Neuron (in vitro differentiated cells): ENCODE measurements at regions not wholly inside any gene's neighbourhood (a gene's known extent, or its start where the extent isn't known, plus 50 kb on each side); places are given as distances from the start of the nearest gene placed in this dataset.
"Not testable (repeated sequence)": the region's sequence is repeated elsewhere in the genome, so short reads cannot be mapped to it uniquely, and the experiment has no call there.

Experiments
- H2AFZ ChIP-seq: one replicate; pipeline ENCODE4 v1.6.1; 2013; ENCODE audit warnings: low read depth, mild to moderate bottlenecking, inconsistent platforms, low read length, moderate library complexity
- H3K27me3 ChIP-seq: one replicate; pipeline ENCODE4 v1.6.1; 2013; ENCODE audit warnings: low read length; ENCODE audit not compliant: insufficient read depth
- H3K36me3 ChIP-seq: one replicate; pipeline ENCODE4 v1.6.1; 2013; ENCODE audit warnings: low read length; ENCODE audit not compliant: insufficient read depth
- H3K4me1 ChIP-seq: one replicate; pipeline ENCODE4 v1.6.1; 2013; ENCODE audit warnings: low read length; ENCODE audit not compliant: insufficient read depth
- H3K4me3 ChIP-seq: 2 replicates; pipeline ENCODE4 v1.5.1; 2013; ENCODE audit warnings: mild to moderate bottlenecking, low read length, moderate library complexity
- H3K9me3 ChIP-seq: one replicate; pipeline ENCODE4 v1.6.1; 2013; ENCODE audit warnings: low read length

DNA sequence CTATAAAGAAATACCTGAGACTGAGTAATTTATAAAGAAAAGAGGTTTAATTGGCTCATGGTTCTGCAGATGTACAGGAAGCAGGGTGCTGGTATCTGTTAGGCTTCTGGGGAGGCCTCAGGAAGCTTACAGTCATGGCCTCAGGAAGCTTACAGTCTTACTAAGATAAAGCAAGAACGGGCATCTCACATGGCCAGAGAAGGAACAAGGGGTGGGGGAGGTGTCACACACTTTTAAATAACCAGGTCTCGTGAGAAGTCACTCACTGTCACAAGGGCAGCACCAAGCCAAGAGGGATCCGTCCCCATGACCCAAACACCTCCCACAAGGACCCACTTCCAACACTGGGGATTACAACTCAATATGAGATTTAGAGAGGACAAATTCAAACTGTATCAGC, 192.8 kb upstream of the B3GAT1 start:
- no peaks in the 10 kb centered on the region for H3K27me3 ChIP-seq
- H3K36me3 ChIP-seq = no peaks in the 10 kb centered on the region
- H3K4me3 ChIP-seq = no peak overlapping the region
- no peaks in the 10 kb centered on the region for H3K4me1 ChIP-seq
- no peaks in the 10 kb centered on the region for H3K9me3 ChIP-seq
- no peak overlapping the region for H2AFZ ChIP-seq

DNA sequence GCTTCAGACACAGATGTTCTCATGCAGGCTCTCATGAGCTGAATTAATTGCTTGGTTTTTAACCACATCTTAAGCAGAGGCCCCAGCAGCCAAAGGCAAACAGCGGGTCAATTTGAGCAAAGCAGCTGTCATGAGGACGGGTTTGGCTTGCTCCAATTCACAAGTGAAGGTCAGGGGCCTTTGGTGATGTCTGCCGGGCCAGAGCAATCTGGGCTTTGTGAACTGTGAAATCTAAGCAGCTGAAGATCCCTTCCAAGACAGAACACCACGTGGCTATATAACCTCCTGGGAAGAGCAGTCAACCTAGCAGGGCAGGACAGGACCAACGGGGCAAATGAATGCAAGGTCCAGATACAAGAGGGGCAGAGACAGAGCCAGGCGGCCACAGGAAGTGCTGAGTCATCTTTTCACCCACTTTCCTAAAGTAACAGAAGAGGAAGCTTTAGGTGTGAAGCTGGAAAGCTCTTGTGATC, 187.3 kb upstream of the B3GAT1 start:
- H3K4me3 ChIP-seq = no peak overlapping the region
- H2AFZ ChIP-seq = no peak overlapping the region
- H3K36me3 ChIP-seq = no peaks in the 10 kb centered on the region
- H3K27me3 ChIP-seq = peaks cover 7% of the 10 kb centered on the region
- peaks cover 4% of the 10 kb centered on the region for H3K4me1 ChIP-seq
- no peaks in the 10 kb centered on the region for H3K9me3 ChIP-seq

DNA sequence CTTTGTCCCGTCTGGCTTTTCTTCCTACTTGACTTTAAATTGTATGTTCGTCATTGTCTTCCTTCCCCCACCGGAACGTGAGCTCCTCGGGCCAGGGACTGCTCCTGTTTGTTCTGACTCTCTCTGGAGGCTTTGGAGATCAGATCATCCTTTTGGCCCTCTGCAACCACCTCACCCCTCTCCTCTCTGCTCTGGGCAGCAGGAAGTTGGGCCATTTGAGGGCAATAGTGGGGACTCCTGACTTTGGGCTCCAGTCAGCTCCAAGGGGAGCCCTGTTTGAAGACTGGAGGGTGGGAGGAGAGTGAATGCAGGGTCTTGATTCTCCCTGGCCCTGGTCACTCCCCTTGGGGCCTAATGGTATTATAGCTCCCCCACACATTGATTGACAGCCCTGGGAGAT, 186.3 kb upstream of the B3GAT1 start:
- no peaks in the 10 kb centered on the region for H3K9me3 ChIP-seq
- no peak overlapping the region for H2AFZ ChIP-seq
- no peak overlapping the region for H3K4me3 ChIP-seq
- H3K27me3 ChIP-seq = peaks cover 7% of the 10 kb centered on the region
- H3K4me1 ChIP-seq = peaks cover 4% of the 10 kb centered on the region
- H3K36me3 ChIP-seq = no peaks in the 10 kb centered on the region

DNA sequence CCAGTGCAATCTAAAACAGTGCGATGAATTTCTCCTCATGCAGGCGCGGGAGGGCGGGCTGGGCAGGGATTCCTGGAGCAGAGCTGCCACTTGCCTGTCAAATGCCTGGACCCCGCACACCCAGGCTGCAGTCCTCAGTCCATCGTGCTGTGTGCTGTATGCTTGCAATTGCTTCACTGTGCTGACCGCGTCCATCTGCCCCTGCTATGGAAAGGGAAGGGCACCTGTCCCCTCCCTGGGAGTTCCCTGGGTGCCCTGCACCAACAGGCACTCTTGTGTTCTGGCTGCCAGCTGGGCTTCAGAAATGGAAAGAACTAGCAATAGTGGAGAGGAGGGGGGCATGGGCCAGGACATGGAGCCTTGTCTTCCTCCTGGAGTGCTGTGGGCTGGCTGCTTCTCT, 185.4 kb upstream of the B3GAT1 start:
- H3K27me3 ChIP-seq = peaks cover 7% of the 10 kb centered on the region
- no peak overlapping the region for H3K4me3 ChIP-seq
- H3K4me1 ChIP-seq = peaks cover 4% of the 10 kb centered on the region
- no peaks in the 10 kb centered on the region for H3K9me3 ChIP-seq
- no peaks in the 10 kb centered on the region for H3K36me3 ChIP-seq
- H2AFZ ChIP-seq = no peak overlapping the region

DNA sequence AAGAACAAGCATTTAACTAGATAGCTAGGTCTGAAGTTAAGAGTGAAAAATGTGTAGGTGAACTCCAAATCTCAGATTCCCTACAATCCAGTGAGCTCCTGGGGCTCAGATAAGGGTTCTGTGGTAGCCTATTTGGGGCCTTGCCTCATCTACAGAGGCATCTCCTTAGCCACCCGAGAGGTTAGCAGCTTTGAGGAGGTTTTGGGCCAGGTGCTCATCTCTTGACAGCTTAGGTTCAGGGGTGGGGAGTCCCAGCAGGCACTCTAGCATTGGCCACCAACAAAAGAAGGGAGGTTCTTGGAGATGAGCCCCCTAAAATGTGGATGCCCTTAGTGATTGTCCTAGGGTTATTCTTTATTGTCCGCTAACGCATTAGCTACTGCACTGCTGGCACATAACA, 184.4 kb upstream of the B3GAT1 start:
- peaks cover 4% of the 10 kb centered on the region for H3K4me1 ChIP-seq
- no peaks in the 10 kb centered on the region for H3K9me3 ChIP-seq
- no peaks in the 10 kb centered on the region for H3K36me3 ChIP-seq
- H3K27me3 ChIP-seq = peaks cover 7% of the 10 kb centered on the region
- H2AFZ ChIP-seq = no peak overlapping the region
- no peak overlapping the region for H3K4me3 ChIP-seq

DNA sequence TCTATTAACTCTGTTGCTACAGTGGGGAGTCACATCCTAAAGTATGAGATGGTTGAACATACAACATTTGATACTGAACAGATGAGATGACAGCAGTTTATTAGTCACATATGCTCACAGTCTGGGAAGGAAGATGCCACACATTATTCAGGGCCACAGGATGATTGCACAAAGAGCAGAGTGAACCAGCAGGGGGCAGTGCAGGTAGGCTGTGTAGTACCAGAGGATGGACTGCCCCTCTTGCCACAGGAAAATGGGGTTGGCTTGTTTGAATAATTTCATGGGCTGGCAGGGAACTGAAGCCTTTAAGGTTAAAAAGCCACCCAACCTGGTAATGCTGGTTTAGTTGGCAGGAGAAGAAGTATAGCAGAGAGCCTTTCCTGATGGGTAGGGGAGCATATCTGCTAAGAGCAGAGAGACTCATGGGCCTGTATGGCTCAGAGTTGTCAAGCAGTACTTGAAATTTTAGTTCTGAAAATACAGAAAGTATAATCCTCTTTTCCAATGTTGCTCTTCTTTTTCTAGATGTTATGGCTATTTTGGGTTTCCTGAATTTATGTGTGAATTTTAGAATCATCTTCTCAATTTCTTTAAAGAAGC, 180.4 kb upstream of the B3GAT1 start:
- no peaks in the 10 kb centered on the region for H3K9me3 ChIP-seq
- H3K36me3 ChIP-seq = no peaks in the 10 kb centered on the region

DNA sequence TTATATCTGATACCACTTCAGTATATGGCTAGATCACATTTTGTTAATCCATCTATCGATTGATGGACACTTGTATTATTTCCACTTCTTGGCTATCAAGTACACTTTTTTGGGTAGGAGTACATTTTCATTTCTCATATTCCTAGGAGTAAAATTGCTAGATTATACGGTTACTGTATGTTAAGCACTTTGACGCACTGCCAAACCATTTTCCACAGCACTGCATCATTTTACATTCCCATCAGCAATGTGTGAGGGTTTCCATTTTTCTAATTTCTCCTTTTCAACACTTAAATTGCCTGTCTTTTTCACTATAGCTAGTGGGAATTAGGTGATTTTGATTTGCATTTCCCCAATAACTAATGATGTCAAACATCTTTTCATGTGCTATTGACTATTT, 179.3 kb upstream of the B3GAT1 start:
- Histone ChIP-seq H3K9me3 (no peaks in the 10 kb centered on the region), H3K27me3 (peaks cover 4% of the 10 kb centered on the region), H3K4me1 (no peaks in the 10 kb centered on the region)

More for the DNA sequence above, 180.4 kb upstream of the B3GAT1 start:
- H2AFZ ChIP-seq = no peak overlapping the region
- no peak overlapping the region for H3K4me3 ChIP-seq
- H3K27me3 ChIP-seq = peaks cover 5% of the 10 kb centered on the region
- no peaks in the 10 kb centered on the region for H3K4me1 ChIP-seq

DNA sequence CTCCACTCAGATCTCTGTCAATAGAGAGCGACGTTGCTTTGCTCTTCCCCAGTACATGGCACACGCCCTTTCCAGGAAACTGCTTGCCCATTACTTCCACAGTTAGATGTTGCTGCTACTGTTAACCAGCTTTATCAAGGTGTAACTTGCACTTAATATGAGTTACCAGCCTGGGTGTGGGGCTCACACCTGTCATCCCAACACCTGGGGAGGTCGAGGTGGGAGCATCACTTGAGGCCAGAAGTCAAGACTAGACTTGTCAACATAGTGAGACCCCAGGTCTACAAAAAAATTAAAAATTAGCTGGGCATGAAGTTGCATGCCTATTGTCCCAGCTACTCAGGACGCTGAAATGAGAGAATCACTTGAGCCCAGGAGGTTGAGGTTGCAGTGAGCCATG, 177.1 kb upstream of the B3GAT1 start:
- Histone ChIP-seq H3K36me3 (no peaks in the 10 kb centered on the region), H3K9me3 (no peaks in the 10 kb centered on the region), H3K27me3 (peaks cover 3% of the 10 kb centered on the region)

More for the DNA sequence above, 179.3 kb upstream of the B3GAT1 start:
- Histone ChIP-seq H3K36me3 (no peaks in the 10 kb centered on the region), H3K4me3 (no peak overlapping the region), H2AFZ (no peak overlapping the region)

DNA sequence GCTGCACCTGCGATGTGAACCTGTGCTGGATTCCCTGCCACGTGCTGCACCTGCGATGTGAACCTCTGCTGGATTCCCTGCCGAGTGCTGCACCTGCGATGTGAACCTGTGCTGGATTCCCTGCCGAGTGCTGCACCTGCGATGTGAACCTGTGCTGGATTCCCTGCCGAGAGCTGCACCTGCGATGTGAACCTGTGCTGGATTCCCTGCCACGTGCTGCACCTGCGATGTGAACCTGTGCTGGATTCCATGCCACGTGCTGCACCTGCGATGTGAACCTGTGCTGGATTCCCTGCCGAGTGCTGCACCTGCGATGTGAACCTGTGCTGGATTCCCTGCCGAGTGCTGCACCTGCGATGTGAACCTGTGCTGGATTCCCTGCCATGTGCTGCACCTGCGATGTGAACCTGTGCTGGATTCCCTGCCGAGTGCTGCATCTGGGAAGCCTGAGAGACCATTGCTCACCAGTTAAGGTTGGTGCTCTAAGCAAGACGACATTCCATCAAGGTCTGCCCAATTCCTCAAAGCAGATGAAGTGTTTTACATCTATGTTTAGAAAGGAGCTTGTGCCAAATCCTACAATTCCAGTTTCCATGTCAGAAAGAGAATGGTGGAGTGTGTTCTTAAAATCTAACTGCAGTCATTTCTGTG, 176.5 kb upstream of the B3GAT1 start:
- not testable (repeated sequence) for H3K4me1 ChIP-seq, H3K36me3 ChIP-seq, H3K4me3 ChIP-seq, H2AFZ ChIP-seq, H3K27me3 ChIP-seq, H3K9me3 ChIP-seq

More for the DNA sequence above, 177.1 kb upstream of the B3GAT1 start:
- H3K4me3 ChIP-seq = no peak overlapping the region
- no peaks in the 10 kb centered on the region for H3K4me1 ChIP-seq
- no peak overlapping the region for H2AFZ ChIP-seq

DNA sequence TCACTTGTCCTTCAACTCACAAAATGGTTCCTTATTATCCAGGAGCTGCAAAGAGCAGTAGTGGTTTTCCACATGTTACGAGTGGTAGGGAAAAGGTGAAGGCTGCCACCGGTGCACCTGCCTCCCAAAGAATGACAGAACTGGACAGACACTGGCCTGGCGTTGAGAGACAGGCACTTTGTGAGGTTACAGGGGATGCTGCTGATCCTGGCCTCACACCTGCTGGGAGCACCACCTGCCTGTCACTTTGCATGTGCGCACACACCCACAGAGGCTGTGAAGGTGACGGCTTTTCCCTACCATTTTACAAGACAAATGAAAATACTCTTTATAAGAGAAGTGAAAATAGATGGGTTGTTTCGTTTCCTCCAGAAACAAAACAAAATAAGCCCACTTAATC, 175.3 kb upstream of the B3GAT1 start:
- H3K36me3 ChIP-seq = no peaks in the 10 kb centered on the region
- H3K9me3 ChIP-seq = no peaks in the 10 kb centered on the region
- H3K4me3 ChIP-seq = no peak overlapping the region
- H3K4me1 ChIP-seq = no peaks in the 10 kb centered on the region
- H2AFZ ChIP-seq = no peak overlapping the region
- peaks cover 3% of the 10 kb centered on the region for H3K27me3 ChIP-seq

DNA sequence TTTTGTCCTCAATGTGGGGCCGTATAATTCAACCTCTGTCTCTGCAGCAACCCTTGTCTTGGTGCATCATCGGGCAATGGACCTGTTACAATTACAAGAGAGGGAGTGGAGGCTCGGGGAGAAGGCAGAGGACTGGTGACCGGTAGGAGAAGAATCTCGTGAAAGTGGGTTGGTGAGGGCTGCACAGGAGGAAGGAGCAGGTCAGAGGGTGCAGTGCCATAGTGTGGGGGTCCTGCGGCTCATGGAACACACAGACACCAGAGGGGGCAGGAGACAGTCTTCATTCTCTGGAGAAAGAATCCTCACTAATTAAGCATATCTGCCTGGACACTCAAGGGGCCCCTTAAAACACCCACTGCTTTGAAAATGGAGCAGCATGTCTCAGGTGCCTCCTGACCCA, 174.7 kb upstream of the B3GAT1 start:
- H3K9me3 ChIP-seq = no peaks in the 10 kb centered on the region
- no peaks in the 10 kb centered on the region for H3K4me1 ChIP-seq
- H3K36me3 ChIP-seq = no peaks in the 10 kb centered on the region
- peaks cover 3% of the 10 kb centered on the region for H3K27me3 ChIP-seq
- H3K4me3 ChIP-seq = no peak overlapping the region
- no peak overlapping the region for H2AFZ ChIP-seq

DNA sequence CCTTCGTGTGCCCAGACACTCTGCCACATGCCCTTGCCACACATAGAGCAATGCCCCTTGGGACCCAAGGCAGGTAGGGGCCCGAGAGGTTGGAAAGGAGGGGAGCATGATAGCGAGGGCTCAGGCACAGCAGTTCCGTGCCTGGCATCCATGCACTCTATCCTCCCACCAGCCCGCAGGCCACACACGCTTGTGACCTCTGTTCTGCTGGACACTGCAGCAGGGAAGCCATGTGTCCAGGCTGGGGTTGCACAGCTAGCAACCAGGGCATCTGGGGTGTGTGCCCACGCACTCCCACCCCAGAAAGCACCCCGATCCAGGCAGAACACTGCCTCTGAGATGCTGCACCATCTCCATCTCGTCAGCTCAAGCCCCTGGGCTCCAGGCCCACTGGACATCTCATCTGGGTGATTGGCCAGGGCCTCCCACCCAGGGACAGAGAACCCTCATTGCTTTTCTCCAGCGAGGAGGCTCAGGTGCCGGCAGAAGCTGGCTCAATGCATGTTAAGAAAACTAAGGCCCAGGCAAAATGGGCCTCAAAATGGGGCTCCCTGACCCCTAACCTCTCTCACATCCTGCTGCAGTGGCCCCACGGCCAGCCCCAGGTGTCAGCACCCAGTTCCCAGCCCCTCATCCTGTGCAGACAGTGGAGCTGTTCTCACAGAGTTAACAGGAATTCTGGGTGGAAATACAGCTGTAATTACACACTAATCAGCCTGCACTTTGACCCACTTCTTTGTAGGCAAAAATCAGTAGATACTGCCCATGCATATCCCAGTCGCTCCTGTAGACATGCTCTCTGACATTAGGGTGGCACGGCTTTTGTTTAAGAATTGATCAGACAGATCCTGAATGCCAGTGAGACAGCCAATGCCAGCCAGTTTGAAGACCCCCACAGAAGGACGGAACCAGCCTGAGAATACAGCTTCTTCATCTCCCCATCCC, 173.9 kb upstream of the B3GAT1 start:
- H3K4me1 ChIP-seq = no peaks in the 10 kb centered on the region
- H3K36me3 ChIP-seq = no peaks in the 10 kb centered on the region
- H3K27me3 ChIP-seq = peaks cover 3% of the 10 kb centered on the region
- no peak overlapping the region for H3K4me3 ChIP-seq
- H3K9me3 ChIP-seq = no peaks in the 10 kb centered on the region
- no peak overlapping the region for H2AFZ ChIP-seq
